Type B pancreatic cell (in vitro differentiated cells): ENCODE measurements at regions not wholly inside any gene's neighbourhood (a gene's known extent, or its start where the extent isn't known, plus 50 kb on each side); places are given as distances from the start of the nearest gene placed in this dataset.
A peak's percentile ranks its signal among the peaks of the same experiment; 100 is the strongest.

Experiments
- DNase-seq: peaks from one replicate; pipeline ENCODE4 v3.0.0; 2021; ENCODE audit warnings: mixed read lengths; ENCODE audit not compliant: unreplicated experiment; ENCODE audit errors: extremely low spot score
- H3K27ac Mint-ChIP-seq: 2 replicates; pipeline ENCODE4 v1.8.0; 2021; ENCODE audit warnings: mild to moderate bottlenecking, mixed read lengths
- H3K27me3 Mint-ChIP-seq: 2 replicates; pipeline ENCODE4 v1.8.0; 2021; ENCODE audit warnings: mixed read lengths
- H3K36me3 Mint-ChIP-seq: 2 replicates; pipeline ENCODE4 v1.8.0; 2021; ENCODE audit warnings: mixed read lengths
- H3K4me1 Mint-ChIP-seq: one replicate; pipeline ENCODE4 v1.8.0; 2021; ENCODE audit warnings: mixed read lengths; ENCODE audit not compliant: unreplicated experiment
- H3K4me3 Mint-ChIP-seq: 2 replicates; pipeline ENCODE4 v1.8.0; 2021; ENCODE audit warnings: mild to moderate bottlenecking, mixed read lengths
- H3K9me3 Mint-ChIP-seq: 2 replicates; pipeline ENCODE4 v1.8.0; 2021; ENCODE audit warnings: mixed read lengths
- TF ChIP-seq, protein P1 (sequence below): fragments of 200-600 bp; sonication (generic); conservative IDR thresholded peaks from 2 replicates; pipeline ENCODE4 v1.5.0; 2021; ENCODE audit warnings: antibody characterized with exemption, mild to moderate bottlenecking

DNA sequence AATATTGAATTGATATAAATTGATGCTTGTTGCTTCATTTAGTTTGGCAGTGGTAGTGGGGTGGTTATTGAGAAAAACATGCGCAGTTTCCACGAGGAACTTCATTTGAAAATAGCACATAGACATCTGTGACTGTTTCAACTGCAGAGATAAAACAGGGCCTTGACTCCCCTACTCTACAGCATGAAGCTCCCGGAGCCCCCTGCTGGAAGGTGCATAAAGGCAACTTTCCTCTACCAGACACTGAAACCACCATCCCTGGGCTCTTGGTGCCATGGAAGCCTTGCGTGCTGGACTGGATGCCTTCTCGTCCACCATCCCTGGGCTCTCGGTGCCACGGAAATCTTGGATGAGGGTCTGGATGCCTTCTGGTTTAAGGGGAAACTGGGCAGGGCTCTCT, 195.9 kb downstream of the CSNK2A3 start:
- Mint-ChIP-seq H3K4me1 (peaks cover 3% of the 10 kb centered on the region), H3K27me3 (peaks cover 4% of the 10 kb centered on the region), H3K36me3 (no peaks in the 10 kb centered on the region), H3K4me3 (no peak overlapping the region), H3K9me3 (no peaks in the 10 kb centered on the region), H3K27ac (no peak overlapping the region)
- no peak for DNase-seq
- TF ChIP-seq, protein P1, sequence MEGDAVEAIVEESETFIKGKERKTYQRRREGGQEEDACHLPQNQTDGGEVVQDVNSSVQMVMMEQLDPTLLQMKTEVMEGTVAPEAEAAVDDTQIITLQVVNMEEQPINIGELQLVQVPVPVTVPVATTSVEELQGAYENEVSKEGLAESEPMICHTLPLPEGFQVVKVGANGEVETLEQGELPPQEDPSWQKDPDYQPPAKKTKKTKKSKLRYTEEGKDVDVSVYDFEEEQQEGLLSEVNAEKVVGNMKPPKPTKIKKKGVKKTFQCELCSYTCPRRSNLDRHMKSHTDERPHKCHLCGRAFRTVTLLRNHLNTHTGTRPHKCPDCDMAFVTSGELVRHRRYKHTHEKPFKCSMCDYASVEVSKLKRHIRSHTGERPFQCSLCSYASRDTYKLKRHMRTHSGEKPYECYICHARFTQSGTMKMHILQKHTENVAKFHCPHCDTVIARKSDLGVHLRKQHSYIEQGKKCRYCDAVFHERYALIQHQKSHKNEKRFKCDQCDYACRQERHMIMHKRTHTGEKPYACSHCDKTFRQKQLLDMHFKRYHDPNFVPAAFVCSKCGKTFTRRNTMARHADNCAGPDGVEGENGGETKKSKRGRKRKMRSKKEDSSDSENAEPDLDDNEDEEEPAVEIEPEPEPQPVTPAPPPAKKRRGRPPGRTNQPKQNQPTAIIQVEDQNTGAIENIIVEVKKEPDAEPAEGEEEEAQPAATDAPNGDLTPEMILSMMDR, result peak; percentile 66

DNA sequence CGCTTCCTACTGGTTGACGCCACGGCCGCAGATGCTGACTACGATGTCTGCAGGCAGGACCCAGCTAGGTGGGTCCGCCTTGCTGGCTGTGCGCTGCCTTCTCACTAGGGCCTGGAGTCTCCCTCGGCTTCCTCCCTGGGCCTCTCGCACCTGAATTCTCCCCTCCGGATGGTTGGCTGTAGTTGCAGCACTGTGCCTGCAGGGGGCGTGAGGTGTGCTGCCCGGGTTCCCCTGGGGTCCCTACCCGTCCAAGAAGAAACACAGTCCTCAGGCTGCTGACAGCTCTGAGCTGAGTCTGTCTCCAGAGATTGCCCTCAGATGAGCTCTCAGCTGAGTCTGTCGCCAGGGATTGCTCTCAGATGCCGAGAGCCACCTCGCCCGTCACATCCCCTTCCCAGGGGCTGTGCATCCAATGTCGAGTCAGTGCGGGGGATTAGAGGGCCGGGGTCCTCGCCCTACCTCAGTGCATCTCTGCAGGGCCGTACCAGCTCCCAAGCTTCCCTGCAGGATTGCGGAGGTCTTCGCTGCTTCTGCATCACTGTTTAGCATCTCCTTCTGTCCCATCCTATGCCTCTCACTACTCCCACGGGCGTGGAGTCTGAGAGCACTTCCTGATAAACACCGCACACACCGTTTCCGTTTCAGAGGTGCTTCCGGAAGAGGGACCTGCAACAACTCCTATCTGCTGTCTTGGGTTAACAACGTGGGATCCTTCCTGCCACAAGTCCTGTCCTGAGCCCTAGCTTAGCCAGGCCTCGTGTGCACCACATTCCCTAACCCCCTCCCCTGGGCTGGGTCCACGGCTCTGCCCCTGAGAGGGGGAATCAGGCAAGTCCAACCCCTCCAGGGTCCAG, 196.9 kb downstream of the CSNK2A3 start:
- Mint-ChIP-seq H3K4me1 (peaks cover 3% of the 10 kb centered on the region), H3K9me3 (no peaks in the 10 kb centered on the region), H3K27me3 (peaks cover 4% of the 10 kb centered on the region), H3K27ac (no peak overlapping the region), H3K4me3 (no peak overlapping the region), H3K36me3 (no peaks in the 10 kb centered on the region)
- TF ChIP-seq, protein P1, result peak; percentile 73
- no peak for DNase-seq

DNA sequence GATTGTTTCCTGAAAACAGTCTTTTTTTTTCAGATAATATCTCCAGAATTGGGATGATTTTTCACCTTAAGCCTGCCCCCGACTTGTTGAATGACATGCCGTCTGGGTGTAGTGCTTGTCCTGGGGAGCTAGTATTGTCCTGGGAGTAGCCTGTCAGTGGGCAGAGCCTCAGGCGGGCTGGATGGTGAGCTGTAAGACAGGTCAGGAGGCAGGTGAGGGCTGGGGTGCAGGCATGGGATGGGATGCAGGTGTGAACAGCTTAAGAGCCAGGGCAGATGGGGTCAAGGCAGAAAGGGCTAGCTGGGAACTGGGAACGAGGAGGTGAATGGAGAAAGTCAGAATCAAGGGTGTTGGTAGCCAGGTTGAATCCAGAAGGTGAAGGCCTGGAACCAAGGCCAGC, 200.2 kb downstream of the CSNK2A3 start:
- no peak overlapping the region for H3K27ac Mint-ChIP-seq
- TF ChIP-seq, protein P1, result no peak
- H3K27me3 Mint-ChIP-seq, result peaks cover 4% of the 10 kb centered on the region
- no peak for DNase-seq
- H3K4me1 Mint-ChIP-seq, result peaks cover 13% of the 10 kb centered on the region
- no peaks in the 10 kb centered on the region for H3K36me3 Mint-ChIP-seq
- H3K4me3 Mint-ChIP-seq, result no peak overlapping the region
- peaks cover 2% of the 10 kb centered on the region for H3K9me3 Mint-ChIP-seq

DNA sequence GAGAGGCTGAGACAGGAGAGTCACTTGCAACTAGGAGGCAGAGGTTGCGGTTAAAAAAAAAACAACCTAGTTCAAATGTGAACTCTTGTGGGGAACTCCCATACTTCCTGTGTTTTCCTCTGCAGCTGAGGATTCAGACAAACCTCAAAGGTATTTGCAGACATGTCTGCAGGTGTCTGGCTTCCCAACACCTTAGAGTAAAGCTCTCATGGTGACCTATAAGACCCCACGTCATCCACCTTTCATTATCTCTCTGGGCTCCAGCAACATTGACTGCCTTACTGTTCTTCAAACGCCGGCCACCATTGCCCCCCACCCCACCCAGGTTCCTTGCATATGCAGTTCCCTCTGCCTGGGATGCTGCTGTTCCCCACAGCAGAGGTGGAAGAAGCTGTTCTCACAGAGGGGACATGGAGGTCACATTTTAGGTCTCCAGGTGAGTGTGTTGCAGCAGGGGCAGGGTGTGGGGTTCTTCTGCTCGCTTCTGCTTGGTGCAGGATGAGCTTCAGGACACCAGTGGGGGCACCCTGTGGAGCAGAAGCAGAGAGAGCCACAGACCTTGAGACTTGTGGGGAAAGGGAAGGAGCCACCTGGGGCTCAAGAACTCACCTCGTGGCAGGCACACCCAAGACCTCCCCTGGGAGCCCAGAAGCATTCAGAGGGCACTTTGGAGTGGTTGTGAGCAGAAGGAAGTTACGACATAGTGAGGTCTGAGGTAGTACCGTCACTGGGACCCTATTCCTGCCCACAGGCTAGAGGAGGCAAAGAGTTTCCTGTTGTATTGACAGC, 203.2 kb downstream of the CSNK2A3 start:
- peaks cover 3% of the 10 kb centered on the region for H3K27me3 Mint-ChIP-seq
- no peaks in the 10 kb centered on the region for H3K36me3 Mint-ChIP-seq
- no peak overlapping the region for H3K4me3 Mint-ChIP-seq
- peaks cover 6% of the 10 kb centered on the region for H3K9me3 Mint-ChIP-seq
- no peak overlapping the region for H3K27ac Mint-ChIP-seq
- peaks cover 16% of the 10 kb centered on the region for H3K4me1 Mint-ChIP-seq
- no peak for DNase-seq
- TF ChIP-seq, protein P1, result no peak

DNA sequence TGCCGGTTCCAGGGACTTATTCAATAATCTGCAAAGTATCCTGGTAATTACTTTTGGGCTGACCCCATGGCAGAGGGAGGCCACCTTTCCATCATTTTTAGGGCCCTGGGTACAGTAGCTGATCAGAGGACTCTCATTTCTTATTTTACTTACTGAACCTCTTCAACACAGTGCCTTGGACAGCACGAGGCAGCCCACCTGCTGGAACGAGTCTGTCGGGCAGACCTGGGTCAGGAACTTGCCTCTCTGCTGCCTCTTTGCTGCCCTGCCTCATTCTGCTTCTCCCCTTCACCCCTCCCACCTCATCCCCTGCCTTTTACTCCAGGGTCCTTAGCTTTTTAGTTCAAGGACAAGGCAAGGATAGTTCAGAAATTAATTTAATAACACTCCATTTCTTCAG, 204.5 kb downstream of the CSNK2A3 start:
- Mint-ChIP-seq H3K36me3 (no peaks in the 10 kb centered on the region), H3K4me3 (no peak overlapping the region), H3K9me3 (peaks cover 6% of the 10 kb centered on the region), H3K4me1 (peaks cover 12% of the 10 kb centered on the region), H3K27me3 (no peaks in the 10 kb centered on the region), H3K27ac (peak overlapping the region; percentile 50)
- TF ChIP-seq, protein P1, result no peak
- DNase-seq, result no peak
